ENCODE measurements at regions not wholly inside any gene's neighbourhood (a gene's known extent, or its start where the extent isn't known, plus 50 kb on each side); places are given as distances from the start of the nearest gene placed in this dataset.
"Not testable (repeated sequence)": the region's sequence is repeated elsewhere in the genome, so short reads cannot be mapped to it uniquely, and the experiment has no call there.

DNA sequence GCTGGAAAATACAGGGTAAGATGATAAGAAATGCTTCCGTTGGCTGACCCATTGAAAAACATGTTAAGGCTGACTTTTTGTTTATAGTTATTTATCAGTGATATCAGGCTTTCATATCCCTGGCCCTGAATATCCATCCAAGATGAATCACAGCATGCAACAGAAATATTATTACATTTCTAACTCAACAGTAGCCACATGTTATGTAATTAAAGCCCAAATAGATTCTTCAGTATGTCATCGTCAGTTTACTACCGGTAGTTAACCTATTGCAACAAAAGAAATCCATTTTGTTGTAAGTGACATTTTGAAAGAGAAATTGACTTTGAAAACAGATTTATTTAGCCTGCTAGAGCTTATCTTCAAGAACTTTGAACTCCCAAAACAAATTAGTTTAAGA, 354.1 kb upstream of the CELF2 start:
- no peak for DNase-seq (ENCODE audit: low read depth, low spot score)

GRCh38 chr10:10665750-10666149, 351.9 kb upstream of the CELF2 start:
- DNase-seq (ENCODE audit: low read depth, low spot score): no peak

DNA sequence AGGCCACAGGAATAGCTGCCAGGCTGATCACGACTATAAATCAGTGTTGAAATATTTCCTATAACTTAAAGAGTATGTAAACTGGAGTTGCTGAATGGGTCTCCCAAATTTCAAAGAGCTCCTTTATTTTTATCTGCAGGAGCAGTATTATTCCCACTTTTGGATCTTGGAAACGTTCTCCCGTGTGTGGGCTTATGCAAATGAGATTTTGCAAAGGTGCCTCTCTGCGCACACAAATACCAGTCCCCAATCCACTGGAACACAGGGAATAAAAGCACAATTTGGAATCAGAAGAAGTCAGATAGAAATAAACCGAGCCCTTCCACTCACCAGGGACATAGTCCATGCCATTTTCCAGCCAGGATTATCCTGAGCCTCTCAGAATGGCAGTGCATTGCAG, 350.2 kb upstream of the CELF2 start:
- no peak for DNase-seq (ENCODE audit: low read depth, low spot score)

DNA sequence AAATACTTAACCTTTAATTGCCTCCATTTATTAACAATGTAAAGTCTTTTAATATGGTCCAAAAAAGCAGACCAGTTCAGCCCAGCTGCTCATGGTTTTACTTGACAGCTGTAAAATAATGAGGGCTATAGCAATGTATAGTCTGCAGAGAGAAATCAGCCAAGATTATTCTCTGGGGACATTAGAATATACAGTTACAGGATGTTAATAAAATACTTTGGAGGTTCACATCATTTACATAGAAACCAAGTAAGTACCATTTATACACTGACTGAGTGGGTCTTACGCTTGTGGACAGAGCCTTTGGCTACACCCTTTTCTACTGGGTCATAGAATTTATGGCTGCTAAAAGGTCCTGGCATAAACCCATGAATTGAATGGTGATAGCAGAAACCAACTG, 340.7 kb upstream of the CELF2 start:
- no peak for DNase-seq (ENCODE audit: low read depth, low spot score)

DNA sequence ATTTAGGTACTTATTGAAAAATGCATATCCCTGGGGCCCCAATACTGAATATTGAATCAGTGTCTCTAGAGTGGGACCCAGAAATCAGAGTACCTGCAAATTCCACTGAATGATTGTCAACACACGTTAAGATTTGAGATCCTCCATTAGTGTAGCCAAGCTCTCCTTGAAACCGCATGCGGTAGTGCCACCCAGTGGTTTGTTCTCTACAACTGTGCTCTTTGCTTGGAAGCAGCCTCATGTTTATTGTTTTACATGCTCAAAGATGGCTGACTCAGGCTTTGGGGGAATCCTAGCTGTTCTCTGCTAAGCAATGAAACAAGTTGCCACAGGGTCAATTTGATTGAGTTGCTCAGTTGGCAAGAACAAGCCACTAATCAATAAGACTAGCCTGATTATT, 340.2 kb upstream of the CELF2 start:
- DNase-seq (ENCODE audit: low read depth, low spot score): peak; percentile 21

DNA sequence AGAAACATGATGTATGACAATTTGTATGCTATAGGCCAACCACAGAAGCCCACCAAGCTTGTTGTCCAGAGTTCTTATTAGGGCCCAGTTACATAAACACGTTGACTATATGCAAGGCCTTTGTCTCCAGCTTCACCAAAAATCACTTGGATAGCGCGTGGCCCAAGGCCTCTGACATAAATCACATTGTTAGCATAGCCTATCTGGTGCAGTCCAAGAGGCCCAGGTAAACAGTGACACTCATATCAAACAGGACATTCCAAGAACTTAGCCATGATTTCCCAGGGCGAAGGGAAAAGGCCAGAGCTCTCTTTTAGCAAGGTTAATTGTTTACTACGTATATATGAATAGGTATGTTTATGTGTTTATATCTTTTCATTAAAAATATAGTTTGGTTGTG, 337.2 kb upstream of the CELF2 start:
- no peak for DNase-seq (ENCODE audit: low read depth, low spot score)

DNA sequence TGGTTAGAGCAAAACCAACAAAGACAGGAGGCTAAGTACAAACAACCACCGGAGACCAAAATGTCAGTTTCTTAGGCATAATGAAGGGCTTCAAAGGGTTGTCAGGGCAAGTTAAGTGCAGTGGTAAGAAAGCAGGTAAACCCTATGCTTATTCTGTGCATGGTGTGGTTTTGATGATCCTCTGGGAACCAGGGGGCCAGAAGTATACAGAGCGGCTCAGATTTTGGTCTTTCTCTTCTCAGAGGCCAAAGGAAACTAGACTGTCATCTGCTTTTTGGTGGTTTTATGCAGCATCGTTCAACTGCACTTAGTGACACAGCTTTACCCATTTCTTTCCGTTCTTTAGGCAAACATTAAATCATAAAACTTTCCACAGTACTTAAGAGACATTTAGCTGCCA, 332.7 kb upstream of the CELF2 start:
- no peak for DNase-seq (ENCODE audit: low read depth, low spot score)

- DNase-seq (ENCODE audit: low read depth, low spot score): no peak
Observed at GRCh38 chr10:10685566-10685965, 332.1 kb upstream of the CELF2 start.

- no peak for DNase-seq (ENCODE audit: low read depth, low spot score)
Observed at GRCh38 chr10:10687751-10688150, 329.9 kb upstream of the CELF2 start.

DNA sequence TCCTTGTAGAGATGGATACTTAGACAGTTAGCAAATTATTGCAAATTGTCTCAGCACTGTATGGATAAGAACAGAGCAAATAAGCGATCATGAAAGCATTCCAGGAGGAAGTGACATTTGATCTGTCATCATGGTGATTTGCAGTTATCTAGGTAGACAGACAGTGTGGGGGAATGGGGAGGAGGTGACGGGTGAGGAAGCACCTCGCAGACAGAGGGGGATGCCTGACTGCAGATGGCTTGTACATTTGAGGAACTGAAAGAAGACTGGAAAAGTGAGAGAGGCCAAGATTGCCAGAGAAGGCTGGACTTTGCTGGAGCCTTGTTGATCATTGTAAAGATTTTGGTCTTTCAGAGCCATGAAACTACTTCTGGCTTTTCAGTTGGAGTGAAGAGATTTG, 318.2 kb upstream of the CELF2 start:
- no peak for DNase-seq (ENCODE audit: low read depth, low spot score)

DNA sequence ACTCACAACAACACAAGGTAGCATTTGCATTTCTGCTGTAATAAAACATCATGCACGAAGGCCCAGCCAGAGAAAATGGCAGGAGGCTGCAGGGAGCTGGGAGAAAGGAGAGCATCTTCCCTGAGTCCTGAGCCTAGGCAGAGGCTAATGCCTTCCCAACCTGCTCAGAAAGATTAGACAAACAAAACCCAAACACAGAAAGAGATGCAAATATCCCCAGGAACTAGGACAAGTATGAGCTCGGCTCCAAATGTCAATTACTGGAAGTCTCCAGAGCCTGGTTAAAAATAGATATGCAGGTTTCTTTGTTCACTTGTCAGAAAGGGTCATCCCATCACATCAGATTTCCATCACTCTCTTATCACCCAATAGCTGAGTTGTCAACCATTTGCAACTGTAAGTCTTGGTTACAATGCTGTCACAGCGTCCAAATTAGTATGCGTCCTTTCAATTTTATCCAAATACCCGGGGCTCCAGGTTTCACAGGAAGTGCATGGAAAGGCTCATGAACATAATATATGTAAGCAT, 316.5 kb upstream of the CELF2 start:
- DNase-seq (ENCODE audit: low read depth, low spot score): no peak

DNA sequence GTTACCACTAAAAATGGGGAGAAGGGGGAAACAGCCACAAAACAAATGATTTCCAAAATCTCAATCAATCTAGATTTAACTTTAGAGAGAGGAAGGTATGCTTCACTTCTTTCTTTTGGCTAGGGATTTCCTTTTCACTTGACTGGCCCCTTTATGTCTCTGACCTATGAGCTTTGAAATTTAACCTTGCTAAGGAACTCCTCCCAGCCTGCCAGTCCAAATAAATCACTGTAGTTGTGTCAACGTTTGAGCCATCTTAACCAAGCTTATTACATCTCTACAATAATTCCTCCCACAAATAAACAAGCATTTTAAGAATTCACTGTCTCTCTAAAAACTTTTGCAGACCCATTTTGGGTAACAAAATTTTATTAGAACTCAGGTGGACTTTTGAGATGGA, 315.5 kb upstream of the CELF2 start:
- no peak for DNase-seq (ENCODE audit: low read depth, low spot score)

DNA sequence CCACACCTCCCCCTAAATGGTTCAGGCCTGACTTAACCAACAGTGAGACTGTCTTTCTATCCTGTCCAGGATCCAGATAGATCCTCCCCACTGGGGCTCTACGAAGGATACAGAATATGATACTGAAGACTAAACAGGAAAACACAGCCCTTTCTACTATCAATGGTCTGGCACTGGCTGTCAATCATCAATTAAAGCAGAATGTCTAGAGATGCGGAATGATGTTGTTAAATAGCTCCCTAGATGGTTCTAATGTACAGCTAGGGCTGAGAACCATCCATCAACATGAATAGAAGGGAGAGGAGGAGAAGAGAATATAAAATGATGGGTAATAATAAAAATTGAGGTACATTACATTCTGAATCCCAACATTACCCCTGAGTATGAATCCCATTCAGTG, 314.3 kb upstream of the CELF2 start:
- DNase-seq (ENCODE audit: low read depth, low spot score): no peak

GRCh38 chr10:10712155-10712704, 305.4 kb upstream of the CELF2 start:
- DNase-seq (ENCODE audit: low read depth, low spot score): no peak

- DNase-seq (ENCODE audit: low read depth, low spot score): no peak
Observed at GRCh38 chr10:10714327-10714726, 303.3 kb upstream of the CELF2 start.

GRCh38 chr10:10716972-10717371, 300.7 kb upstream of the CELF2 start:
- DNase-seq (ENCODE audit: low read depth, low spot score): no peak

DNA sequence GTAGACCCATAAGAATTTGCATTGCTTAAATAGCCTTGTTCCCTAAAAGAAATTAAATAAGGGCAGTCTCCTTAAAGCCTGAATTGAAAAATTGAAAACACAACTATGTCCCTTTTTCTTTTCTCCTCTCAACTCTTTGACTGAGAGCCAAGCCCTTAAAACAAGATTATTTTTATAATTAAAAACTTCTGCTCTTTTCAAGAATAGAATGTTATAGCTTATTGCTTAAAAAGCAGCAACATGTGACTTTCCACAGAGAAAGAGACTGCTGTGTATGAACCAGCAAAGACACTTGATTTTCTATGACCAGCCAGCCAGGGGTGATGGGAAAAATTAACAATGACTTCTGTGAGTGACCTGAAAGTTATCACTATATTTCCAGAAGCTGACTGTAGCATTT, 295.2 kb upstream of the CELF2 start:
- no peak for DNase-seq (ENCODE audit: low read depth, low spot score)

GRCh38 chr10:10725196-10725595, 292.5 kb upstream of the CELF2 start:
- no peak for DNase-seq (ENCODE audit: low read depth, low spot score)

GRCh38 chr10:10726101-10726500, 291.6 kb upstream of the CELF2 start:
- no peak for DNase-seq (ENCODE audit: low read depth, low spot score)

- not testable (repeated sequence) for DNase-seq (ENCODE audit: low read depth, low spot score)
Observed at GRCh38 chr10:10727411-10727810, 290.3 kb upstream of the CELF2 start.

DNA sequence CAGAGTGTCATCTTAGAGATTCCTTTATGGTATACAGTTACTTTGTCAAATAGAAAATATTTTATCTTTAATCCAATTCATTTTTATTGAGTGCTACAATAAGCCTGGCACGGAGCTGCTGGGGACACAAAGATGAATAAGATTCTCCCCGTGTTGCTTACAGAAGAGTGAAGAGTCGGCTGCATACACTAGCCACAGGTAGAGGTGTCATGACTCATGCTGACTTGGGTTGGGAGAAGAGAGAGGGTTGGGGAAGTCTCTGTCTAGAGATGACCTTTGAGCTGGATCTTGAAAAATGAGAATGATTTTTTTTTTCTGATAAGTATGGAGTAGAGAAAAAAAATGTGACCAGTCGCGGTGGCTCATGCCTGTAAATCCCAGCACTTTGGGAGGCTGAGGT, 289.9 kb upstream of the CELF2 start:
- DNase-seq (ENCODE audit: low read depth, low spot score): no peak

GRCh38 chr10:10730471-10731043, 287.1 kb upstream of the CELF2 start:
- no peak for DNase-seq (ENCODE audit: low read depth, low spot score)

- no peak for DNase-seq (ENCODE audit: low read depth, low spot score)
Observed at GRCh38 chr10:10731366-10731765, 286.3 kb upstream of the CELF2 start.
